Ascending aorta (tissue), 2 donors: ENCODE measurements at regions not wholly inside any gene's neighbourhood (a gene's known extent, or its start where the extent isn't known, plus 50 kb on each side); places are given as distances from the start of the nearest gene placed in this dataset.
A peak's percentile ranks its signal among the peaks of the same experiment; 100 is the strongest.

ENCODE experiments used
- DNase-seq, 2 donors: peaks; one replicate each; pipeline ENCODE4 v3.0.0-alpha.2; 2019; ENCODE audit warnings: low spot score in 2 of 2
- H3K27ac ChIP-seq, 2 donors: fragments of 200-600 bp; sonication (generic); one replicate each; pipeline ENCODE4 v1.5.1; 2016 to 2017; ENCODE audit warnings: mild to moderate bottlenecking in 1 of 2
- H3K27me3 ChIP-seq: fragments of 200-600 bp; sonication (generic); one replicate; pipeline ENCODE4 v1.5.1; 2017
- H3K36me3 ChIP-seq, 2 donors: fragments of 200-600 bp; sonication (generic); one replicate each; pipeline ENCODE4 v1.5.1; 2016
- H3K4me1 ChIP-seq, 2 donors: fragments of 200-600 bp; sonication (generic); one replicate each; pipeline ENCODE4 v1.5.1; 2016 to 2017; ENCODE audit warnings: mild to moderate bottlenecking in 1 of 2
- H3K4me3 ChIP-seq, 2 donors: fragments of 200-600 bp; sonication (generic); one replicate each; pipeline ENCODE4 v1.5.1; 2016 to 2017; ENCODE audit warnings: mild to moderate bottlenecking in 1 of 2
- H3K9me3 ChIP-seq, 2 donors: fragments of 200-600 bp; sonication (generic); one replicate each; pipeline ENCODE4 v1.5.1; 2016
- CTCF ChIP-seq, 3 experiments: fragments of 200-600 bp in 2 of 3; fragments of 450-650 bp in 1 of 3; sonication (generic) in 2 of 3; IDR thresholded peaks; one replicate each; pipeline ENCODE4 v1.5.1; 2016 to 2019; ENCODE audit warnings: antibody characterized with exemption in 3 of 3, mild to moderate bottlenecking in 1 of 3, moderate library complexity in 1 of 3
- intact Hi-C: fragments of 100-400 bp; cut with DNase I; formaldehyde crosslinking; loops from one replicate; pipeline ENCODE4 v1.15.1; 2023

DNA sequence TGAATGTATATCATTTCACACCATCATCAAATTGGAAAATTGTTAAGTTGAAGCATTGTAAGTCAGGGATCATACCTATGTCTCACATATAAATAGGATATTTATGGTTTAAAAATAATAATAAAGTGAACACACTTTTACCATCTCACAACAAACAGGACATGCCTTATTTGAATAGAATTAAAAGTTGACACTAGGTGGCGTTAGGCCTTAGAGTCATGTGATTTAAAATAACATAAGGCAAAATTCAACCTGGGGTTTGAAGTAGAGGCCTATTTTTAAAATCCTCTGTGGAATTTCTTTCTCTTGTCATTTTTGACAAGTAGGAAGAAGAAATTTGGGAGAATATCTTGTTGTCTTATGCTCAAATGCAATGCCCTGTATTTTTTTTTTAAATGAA, 184.7 kb upstream of the PCDH15 start:
- Histone ChIP-seq H3K36me3 (no peaks in the 10 kb centered on the region), H3K27ac (no peak overlapping the region), H3K4me3 (no peak overlapping the region), H3K9me3 (no peaks in the 10 kb centered on the region), H3K4me1 (no peaks in the 10 kb centered on the region), H3K27me3 (no peaks in the 10 kb centered on the region)
- DNase-seq = no peak
- TF ChIP-seq CTCF (IDR thresholded peaks at IDR 0.05) = peak in 1 of 3 experiments; percentile 18
- intact Hi-C loops = no loop called here

DNA sequence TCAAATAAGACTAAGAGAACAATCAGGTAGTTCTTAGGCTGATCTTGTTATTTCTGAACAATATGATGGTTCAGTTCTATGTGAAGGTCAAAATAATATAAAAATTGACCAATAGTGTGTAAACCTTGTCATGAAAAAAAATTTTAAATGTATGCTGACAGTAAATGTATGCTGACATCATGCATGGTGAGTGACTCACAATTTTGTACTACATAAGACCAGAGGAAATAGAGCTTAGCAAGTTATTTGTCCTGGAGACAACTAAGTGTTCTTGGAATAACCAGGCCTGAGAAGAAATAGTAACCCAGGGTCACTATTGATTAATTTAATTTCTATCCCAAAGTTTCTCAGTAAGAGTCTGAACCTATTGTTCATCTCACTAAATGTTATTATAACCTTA, 182.2 kb upstream of the PCDH15 start:
- no peak for TF ChIP-seq CTCF (IDR thresholded peaks at IDR 0.05)
- H3K27me3 ChIP-seq = no peaks in the 10 kb centered on the region
- no peak overlapping the region for H3K27ac ChIP-seq
- H3K4me3 ChIP-seq = no peak overlapping the region
- intact Hi-C loops = no loop called here
- no peaks in the 10 kb centered on the region for H3K36me3 ChIP-seq
- H3K9me3 ChIP-seq = no peaks in the 10 kb centered on the region
- no peak for DNase-seq
- no peaks in the 10 kb centered on the region for H3K4me1 ChIP-seq

DNA sequence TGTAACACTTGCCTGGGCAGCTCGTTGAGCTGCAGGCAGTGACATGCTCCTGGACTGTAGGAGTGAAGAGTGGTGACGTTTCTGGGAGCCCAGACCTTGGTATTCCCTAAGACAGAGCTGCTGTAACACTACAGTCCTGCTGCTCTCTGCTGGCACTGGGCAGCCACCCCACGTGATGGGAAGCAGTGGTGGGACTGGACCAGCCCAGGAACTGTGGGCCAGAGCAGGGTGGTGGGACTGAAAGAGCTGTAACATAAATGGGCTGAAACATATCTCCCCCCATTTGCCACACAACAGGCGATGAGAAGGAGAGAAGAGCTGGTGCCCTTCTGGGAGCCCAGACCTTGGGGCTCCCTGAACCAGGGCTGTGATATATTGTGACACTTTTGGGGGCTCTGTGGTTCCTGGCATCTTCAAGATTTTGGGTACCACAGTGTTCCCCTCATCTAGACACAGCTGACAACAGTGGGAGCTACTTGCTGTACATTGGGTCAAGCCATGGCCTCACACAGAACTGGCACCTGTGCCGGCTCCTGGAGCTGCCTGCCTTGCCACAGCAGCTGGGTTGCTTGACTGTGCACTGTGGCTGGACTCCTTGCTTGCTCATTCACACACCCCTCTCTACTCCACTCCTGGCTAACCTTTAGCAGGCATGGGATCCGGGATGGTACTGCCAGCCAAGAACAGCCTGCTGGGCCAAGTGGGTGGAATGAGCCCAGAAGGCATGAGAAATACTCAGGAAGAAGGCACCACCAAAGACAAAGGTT, 161.3 kb upstream of the PCDH15 start:
- no peak for TF ChIP-seq CTCF (IDR thresholded peaks at IDR 0.05)
- H3K9me3 ChIP-seq = no peaks in the 10 kb centered on the region
- intact Hi-C loops = no loop called here
- H3K27me3 ChIP-seq = no peaks in the 10 kb centered on the region
- H3K4me3 ChIP-seq = no peak overlapping the region
- H3K36me3 ChIP-seq = no peaks in the 10 kb centered on the region
- DNase-seq = no peak
- no peaks in the 10 kb centered on the region for H3K4me1 ChIP-seq
- H3K27ac ChIP-seq = no peak overlapping the region

DNA sequence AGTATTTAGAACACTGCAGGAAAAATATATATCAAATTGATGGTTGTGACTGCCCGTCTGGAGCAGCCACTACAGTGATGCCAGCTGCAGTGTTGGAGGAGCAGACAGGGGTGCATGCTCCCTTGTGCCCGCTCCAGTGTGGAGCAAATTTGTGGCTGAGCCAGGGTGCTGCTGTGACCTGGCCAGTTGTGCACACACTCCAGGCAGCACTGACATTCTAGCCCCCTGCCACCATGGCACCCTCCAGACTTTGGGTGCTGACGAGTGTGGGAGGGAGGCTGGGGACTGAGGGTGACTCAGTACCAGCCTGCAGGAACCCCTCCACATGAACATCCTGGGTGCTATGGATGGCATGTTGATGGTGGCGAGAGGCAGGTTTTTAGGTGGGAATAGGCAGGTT, 160.0 kb upstream of the PCDH15 start:
- Histone ChIP-seq H3K4me3 (no peak overlapping the region), H3K27ac (no peak overlapping the region), H3K27me3 (no peaks in the 10 kb centered on the region), H3K9me3 (no peaks in the 10 kb centered on the region), H3K36me3 (no peaks in the 10 kb centered on the region), H3K4me1 (no peaks in the 10 kb centered on the region)
- intact Hi-C loops = no loop called here
- TF ChIP-seq CTCF (IDR thresholded peaks at IDR 0.05) = no peak
- no peak for DNase-seq

GRCh38 chr10:54958844-54959243, 157.8 kb upstream of the PCDH15 start:
- Histone ChIP-seq H3K4me1 (no peaks in the 10 kb centered on the region), H3K27ac (no peak overlapping the region), H3K36me3 (no peaks in the 10 kb centered on the region), H3K4me3 (no peak overlapping the region), H3K9me3 (no peaks in the 10 kb centered on the region), H3K27me3 (no peaks in the 10 kb centered on the region)
- TF ChIP-seq CTCF (IDR thresholded peaks at IDR 0.05) = no peak
- no peak for DNase-seq
- intact Hi-C loops = no loop called here

- Histone ChIP-seq H3K4me1 (no peaks in the 10 kb centered on the region), H3K4me3 (no peak overlapping the region), H3K9me3 (no peaks in the 10 kb centered on the region), H3K27ac (no peak overlapping the region), H3K36me3 (no peaks in the 10 kb centered on the region), H3K27me3 (no peaks in the 10 kb centered on the region)
- intact Hi-C loops = no loop called here
- TF ChIP-seq CTCF (IDR thresholded peaks at IDR 0.05) = no peak
- DNase-seq = no peak
Measured at GRCh38 chr10:54947605-54948004, 146.6 kb upstream of the PCDH15 start.
